Activated B cell treated with CpG ODN at 0.5 μM for 24 hours (primary cell): ENCODE measurements at regions not wholly inside any gene's neighbourhood (a gene's known extent, or its start where the extent isn't known, plus 50 kb on each side); places are given as distances from the start of the nearest gene placed in this dataset.

ENCODE experiments used
- ATAC-seq: fragments of 200-7000 bp; cut with Tn5 transposase; one replicate; pipeline ENCODE4 v1.10.0; 2021; ENCODE audit warnings: low read depth, mild to moderate bottlenecking, moderate library complexity
- CTCF ChIA-PET: fragments of 350-600 bp; sonication (Branson Sonifier 250); formaldehyde crosslinking; loops from one replicate; lab custom pipeline; 2021; ENCODE audit warnings: antibody characterized with exemption; lab: Charles Lee
- POLR2A ChIA-PET: fragments of 350-600 bp; sonication (Branson Sonifier 250); formaldehyde crosslinking; loops from one replicate; lab custom pipeline; 2021; ENCODE audit warnings: antibody characterized with exemption; lab: Charles Lee
- DNase-seq: peaks from one replicate; pipeline ENCODE4 v3.0.0; 2022
- H3K27ac Mint-ChIP-seq: one replicate; pipeline ENCODE4 v1.8.0; 2020; ENCODE audit warnings: mixed read lengths
- H3K27me3 Mint-ChIP-seq: one replicate; pipeline ENCODE4 v1.8.0; 2021; ENCODE audit warnings: mixed read lengths
- H3K36me3 Mint-ChIP-seq: one replicate; pipeline ENCODE4 v1.8.0; 2021; ENCODE audit warnings: low read depth, mixed read lengths
- H3K4me1 Mint-ChIP-seq: one replicate; pipeline ENCODE4 v1.8.0; 2021; ENCODE audit warnings: mixed read lengths
- H3K4me3 Mint-ChIP-seq: one replicate; pipeline ENCODE4 v1.8.0; 2020; ENCODE audit warnings: mild to moderate bottlenecking, mixed read lengths
- H3K9me3 Mint-ChIP-seq: one replicate; pipeline ENCODE4 v1.8.0; 2020; ENCODE audit warnings: mixed read lengths
- intact Hi-C: fragments of 100-400 bp; cut with micrococcal nuclease; formaldehyde crosslinking; loops from one replicate; pipeline ENCODE4 v1.15.1; 2024
- TF ChIP-seq, protein P1 (sequence below): fragments of 200-600 bp; IDR thresholded peaks from one replicate; pipeline ENCODE4 v1.8.0; 2022; ENCODE audit warnings: antibody characterized with exemption, mild to moderate bottlenecking

DNA sequence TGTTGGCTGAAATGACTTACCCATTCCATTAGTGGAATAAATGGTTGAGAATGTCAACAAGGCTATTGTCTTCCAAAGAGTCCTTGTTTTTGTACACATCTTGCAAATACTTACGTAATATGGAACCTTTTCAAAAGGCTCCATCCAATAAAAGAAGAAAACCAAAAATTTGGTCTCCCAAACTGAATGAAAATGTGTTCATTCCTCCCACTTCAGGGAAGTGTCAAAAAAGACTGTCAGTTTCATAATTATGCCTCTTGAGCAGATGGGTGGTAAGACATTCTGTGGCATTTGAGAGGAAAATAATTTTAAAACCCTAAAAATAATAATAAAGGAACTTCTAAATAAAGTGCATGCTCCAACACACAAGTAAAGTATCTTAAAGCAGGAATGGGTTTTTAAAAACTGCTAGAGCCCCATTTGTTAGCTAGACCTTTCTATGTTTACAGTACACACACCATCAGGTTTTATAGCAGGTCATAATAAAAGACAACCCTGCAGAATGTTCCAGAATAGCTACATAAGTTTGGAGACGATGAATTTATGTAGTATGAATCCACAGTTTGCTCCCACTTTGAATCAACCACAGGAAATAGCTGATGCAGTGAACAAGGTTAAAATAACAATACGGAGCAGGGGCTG is 843.7 kb downstream of the LRRTM4 start:
- POLR2A ChIA-PET = interaction anchor here (0.6 kb wide), 1 partner anchor 1695 kb away, joined by 8 read pairs; no protein-coding TSS in a partner anchor
- ATAC-seq = no peak

DNA sequence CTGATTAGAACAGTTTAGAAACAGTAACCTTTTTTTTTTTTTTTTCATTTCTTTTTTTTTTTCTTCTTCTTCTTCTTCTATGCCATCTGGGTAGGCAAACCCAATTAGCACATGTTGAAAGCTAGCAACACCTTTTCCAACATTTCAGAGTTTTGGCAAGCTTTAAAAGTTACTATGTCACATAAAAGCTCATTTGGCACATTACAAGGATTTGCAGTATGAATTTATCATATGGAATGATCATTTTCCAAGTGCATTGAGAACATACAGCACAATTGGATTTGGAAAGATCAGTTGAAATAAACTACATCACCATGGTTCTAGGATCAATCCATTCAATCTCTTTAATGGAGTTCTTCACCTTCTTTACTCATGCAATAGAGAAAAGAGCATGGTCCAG is 847.0 kb downstream of the LRRTM4 start:
- DNase-seq = no peak
- no peaks in the 10 kb centered on the region for H3K36me3 Mint-ChIP-seq
- no peak for ATAC-seq
- no peaks in the 10 kb centered on the region for H3K27me3 Mint-ChIP-seq
- ChIA-PET POLR2A (no interaction called here), CTCF (no interaction called here)
- no peak overlapping the region for H3K27ac Mint-ChIP-seq
- no peaks in the 10 kb centered on the region for H3K4me1 Mint-ChIP-seq
- no peak overlapping the region for H3K4me3 Mint-ChIP-seq
- TF ChIP-seq, protein P1, sequence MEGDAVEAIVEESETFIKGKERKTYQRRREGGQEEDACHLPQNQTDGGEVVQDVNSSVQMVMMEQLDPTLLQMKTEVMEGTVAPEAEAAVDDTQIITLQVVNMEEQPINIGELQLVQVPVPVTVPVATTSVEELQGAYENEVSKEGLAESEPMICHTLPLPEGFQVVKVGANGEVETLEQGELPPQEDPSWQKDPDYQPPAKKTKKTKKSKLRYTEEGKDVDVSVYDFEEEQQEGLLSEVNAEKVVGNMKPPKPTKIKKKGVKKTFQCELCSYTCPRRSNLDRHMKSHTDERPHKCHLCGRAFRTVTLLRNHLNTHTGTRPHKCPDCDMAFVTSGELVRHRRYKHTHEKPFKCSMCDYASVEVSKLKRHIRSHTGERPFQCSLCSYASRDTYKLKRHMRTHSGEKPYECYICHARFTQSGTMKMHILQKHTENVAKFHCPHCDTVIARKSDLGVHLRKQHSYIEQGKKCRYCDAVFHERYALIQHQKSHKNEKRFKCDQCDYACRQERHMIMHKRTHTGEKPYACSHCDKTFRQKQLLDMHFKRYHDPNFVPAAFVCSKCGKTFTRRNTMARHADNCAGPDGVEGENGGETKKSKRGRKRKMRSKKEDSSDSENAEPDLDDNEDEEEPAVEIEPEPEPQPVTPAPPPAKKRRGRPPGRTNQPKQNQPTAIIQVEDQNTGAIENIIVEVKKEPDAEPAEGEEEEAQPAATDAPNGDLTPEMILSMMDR = no peak
- intact Hi-C loops = no loop called here
- H3K9me3 Mint-ChIP-seq = no peaks in the 10 kb centered on the region

More for the DNA sequence above, 843.7 kb downstream of the LRRTM4 start:
- CTCF ChIA-PET = no interaction called here
- intact Hi-C loops = no loop called here
- Mint-ChIP-seq H3K27ac (no peak overlapping the region), H3K9me3 (peaks cover 2% of the 10 kb centered on the region), H3K36me3 (no peaks in the 10 kb centered on the region), H3K27me3 (no peaks in the 10 kb centered on the region), H3K4me1 (no peaks in the 10 kb centered on the region), H3K4me3 (no peak overlapping the region)
- DNase-seq = no peak
- TF ChIP-seq, protein P1 = no peak

DNA sequence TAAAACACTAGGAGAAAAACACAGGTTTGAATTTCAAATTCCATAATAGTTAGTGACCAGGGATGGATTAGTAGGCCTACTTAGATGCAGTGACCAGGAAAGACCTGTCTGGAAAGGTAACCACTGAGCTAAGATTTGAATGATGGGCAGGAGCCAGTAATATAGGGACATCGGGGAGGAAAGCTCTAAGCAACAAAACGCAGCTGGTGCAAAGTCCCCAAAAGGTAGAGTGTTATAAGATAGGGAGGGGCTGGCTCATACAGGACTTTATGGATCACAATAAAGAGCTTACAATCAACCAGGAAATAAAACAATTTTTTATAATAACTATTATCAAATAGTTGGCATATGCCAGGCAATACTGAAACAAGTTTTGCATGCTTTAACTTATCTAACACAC is 849.4 kb downstream of the LRRTM4 start:
- ChIA-PET CTCF (no interaction called here), POLR2A (no interaction called here)
- DNase-seq = no peak
- TF ChIP-seq, protein P1 = no peak
- Mint-ChIP-seq H3K36me3 (no peaks in the 10 kb centered on the region), H3K4me3 (no peak overlapping the region), H3K27ac (no peak overlapping the region), H3K4me1 (no peaks in the 10 kb centered on the region), H3K9me3 (no peaks in the 10 kb centered on the region), H3K27me3 (no peaks in the 10 kb centered on the region)
- intact Hi-C loops = no loop called here
- no peak for ATAC-seq

DNA sequence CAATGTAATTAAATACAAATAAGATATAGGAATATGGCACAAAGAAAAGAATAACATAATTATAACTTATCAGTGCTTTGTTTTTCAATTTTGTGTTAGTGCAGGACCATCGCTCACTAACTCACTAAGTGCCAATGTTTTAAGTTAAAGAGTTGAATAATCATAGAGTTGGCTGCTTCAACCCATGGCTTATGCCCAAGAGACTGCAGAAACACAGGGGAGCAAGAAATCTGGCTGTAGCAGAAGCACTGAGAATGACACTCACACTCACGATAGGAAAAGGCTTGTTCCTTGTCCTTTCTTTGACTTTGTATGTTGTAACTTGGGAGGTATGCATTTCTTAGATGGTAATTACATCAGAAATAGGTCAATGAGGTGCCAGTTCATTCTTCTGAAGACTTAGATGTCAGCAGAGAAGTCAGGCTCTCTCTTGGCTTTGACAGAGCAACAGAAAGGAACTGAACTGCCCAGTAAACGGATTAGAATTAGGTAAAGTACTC is 852.2 kb downstream of the LRRTM4 start:
- ChIA-PET POLR2A (no interaction called here), CTCF (no interaction called here)
- TF ChIP-seq, protein P1 = no peak
- Mint-ChIP-seq H3K27me3 (no peaks in the 10 kb centered on the region), H3K36me3 (no peaks in the 10 kb centered on the region), H3K4me3 (no peak overlapping the region), H3K27ac (no peak overlapping the region), H3K9me3 (no peaks in the 10 kb centered on the region), H3K4me1 (no peaks in the 10 kb centered on the region)
- intact Hi-C loops = no loop called here
- DNase-seq (no peak), ATAC-seq (no peak)

DNA sequence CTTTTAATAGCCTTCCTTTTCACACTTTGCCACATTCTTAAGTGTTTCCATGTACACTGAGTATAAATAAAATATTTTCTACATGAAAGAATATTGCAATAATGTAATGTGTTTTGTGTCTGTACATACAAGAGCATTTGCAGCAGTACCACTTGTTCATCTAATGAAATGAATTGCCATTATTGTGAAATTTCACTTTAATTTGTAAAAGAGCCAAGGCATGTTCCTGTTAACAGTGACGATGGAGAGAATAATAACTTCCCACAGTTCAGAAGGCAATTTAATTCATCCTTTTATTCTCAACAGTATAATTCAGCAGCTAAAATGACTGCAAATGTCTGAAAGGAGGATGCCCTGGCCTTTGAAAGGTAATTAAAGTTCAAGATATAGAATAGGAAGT is 853.9 kb downstream of the LRRTM4 start:
- no peak overlapping the region for H3K27ac Mint-ChIP-seq
- no peak overlapping the region for H3K4me3 Mint-ChIP-seq
- no peak for ATAC-seq
- no peaks in the 10 kb centered on the region for H3K9me3 Mint-ChIP-seq
- intact Hi-C loops = no loop called here
- H3K4me1 Mint-ChIP-seq = no peaks in the 10 kb centered on the region
- POLR2A ChIA-PET = no interaction called here
- no peak for DNase-seq
- TF ChIP-seq, protein P1 = no peak
- no peaks in the 10 kb centered on the region for H3K36me3 Mint-ChIP-seq
- H3K27me3 Mint-ChIP-seq = no peaks in the 10 kb centered on the region
- CTCF ChIA-PET = no interaction called here
